Brain microvascular endothelial cell (primary cell): ENCODE measurements at regions not wholly inside any gene's neighbourhood (a gene's known extent, or its start where the extent isn't known, plus 50 kb on each side); places are given as distances from the start of the nearest gene placed in this dataset.

Experiments
- DNase-seq: peaks from one replicate; pipeline ENCODE4 v3.0.0-alpha.2; 2020
- H3K27ac ChIP-seq: fragments of 250-450 bp; sonication (Bioruptor Pico); 2 replicates; pipeline ENCODE4 v1.5.1; 2020; ENCODE audit warnings: mild to moderate bottlenecking, moderate library complexity
- H3K27me3 ChIP-seq: fragments of 250-450 bp; sonication (Bioruptor Pico); replicated peaks from 2 replicates; pipeline ENCODE4 v1.5.1; 2020; ENCODE audit warnings: mild to moderate bottlenecking
- H3K36me3 ChIP-seq: fragments of 250-450 bp; sonication (Bioruptor Pico); replicated peaks from 2 replicates; pipeline ENCODE4 v1.5.1; 2020; ENCODE audit warnings: mild to moderate bottlenecking
- H3K4me3 ChIP-seq: 2 replicates; pipeline ENCODE4 v1.5.1; 2011; ENCODE audit warnings: low read depth, mild to moderate bottlenecking, control low read depth, low read length, moderate library complexity
- in situ Hi-C: cut with HindIII; loops from 2 replicates; pipeline ENCODE4 v1.10.0; 2017; ENCODE audit warnings: low sequenced_read_pairs, low pct_ligation_motif_present
- TF ChIP-seq, protein P1 (sequence below): IDR thresholded peaks from 2 replicates; pipeline ENCODE4 v1.5.1; 2011; ENCODE audit warnings: low read depth, mild to moderate bottlenecking, moderate library complexity, low read length, control low read depth, inconsistent platforms; ENCODE audit errors: missing control alignments

DNA sequence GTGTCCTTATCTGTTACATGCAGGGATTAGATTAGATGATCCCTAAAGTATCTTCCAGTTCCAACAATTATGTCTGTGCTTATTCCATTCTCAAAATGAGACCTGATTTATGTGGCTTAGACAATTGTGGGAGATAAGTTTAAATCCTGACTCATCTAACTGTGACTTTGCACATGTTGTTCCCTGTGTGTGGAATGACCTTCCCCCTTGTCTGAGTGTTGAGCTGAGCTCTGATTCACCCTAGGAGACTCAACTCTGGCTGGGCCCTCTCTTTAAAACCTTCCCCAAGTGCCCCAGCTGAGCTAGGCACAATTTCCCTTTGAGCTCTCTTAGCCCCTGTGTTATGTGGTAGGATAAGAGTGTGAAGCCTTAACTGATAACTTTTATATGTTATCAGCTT, 118.9 kb upstream of the ELL2 start:
- DNase-seq = peak; percentile 56
- Histone ChIP-seq H3K36me3 (no peaks in the 10 kb centered on the region), H3K27ac (peak overlapping the region; percentile 71), H3K4me3 (no peak overlapping the region), H3K27me3 (no peaks in the 10 kb centered on the region)
- in situ Hi-C loops = no loop called here
- TF ChIP-seq, protein P1, sequence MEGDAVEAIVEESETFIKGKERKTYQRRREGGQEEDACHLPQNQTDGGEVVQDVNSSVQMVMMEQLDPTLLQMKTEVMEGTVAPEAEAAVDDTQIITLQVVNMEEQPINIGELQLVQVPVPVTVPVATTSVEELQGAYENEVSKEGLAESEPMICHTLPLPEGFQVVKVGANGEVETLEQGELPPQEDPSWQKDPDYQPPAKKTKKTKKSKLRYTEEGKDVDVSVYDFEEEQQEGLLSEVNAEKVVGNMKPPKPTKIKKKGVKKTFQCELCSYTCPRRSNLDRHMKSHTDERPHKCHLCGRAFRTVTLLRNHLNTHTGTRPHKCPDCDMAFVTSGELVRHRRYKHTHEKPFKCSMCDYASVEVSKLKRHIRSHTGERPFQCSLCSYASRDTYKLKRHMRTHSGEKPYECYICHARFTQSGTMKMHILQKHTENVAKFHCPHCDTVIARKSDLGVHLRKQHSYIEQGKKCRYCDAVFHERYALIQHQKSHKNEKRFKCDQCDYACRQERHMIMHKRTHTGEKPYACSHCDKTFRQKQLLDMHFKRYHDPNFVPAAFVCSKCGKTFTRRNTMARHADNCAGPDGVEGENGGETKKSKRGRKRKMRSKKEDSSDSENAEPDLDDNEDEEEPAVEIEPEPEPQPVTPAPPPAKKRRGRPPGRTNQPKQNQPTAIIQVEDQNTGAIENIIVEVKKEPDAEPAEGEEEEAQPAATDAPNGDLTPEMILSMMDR = no peak

DNA sequence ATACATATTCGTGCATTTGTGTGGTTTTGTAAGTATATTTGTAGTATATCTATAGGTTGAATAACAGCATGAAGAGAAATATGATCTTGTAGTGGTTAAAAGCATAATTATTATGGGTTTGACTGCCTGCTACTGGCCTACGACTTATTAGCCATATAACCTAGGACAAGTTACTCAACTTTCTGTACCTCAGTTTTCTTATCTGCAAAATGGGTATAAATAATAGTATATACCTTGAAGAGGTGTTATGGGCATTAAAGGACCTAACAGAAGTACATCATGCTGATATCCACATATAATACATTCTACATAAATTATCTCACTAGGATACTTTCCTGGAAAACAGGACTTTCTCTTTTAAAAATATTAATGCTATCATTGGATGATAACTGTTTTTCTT, 118.3 kb upstream of the ELL2 start:
- H3K4me3 ChIP-seq = no peak overlapping the region
- no peak for DNase-seq
- no peaks in the 10 kb centered on the region for H3K27me3 ChIP-seq
- TF ChIP-seq, protein P1 = no peak
- peak overlapping the region; percentile 71 for H3K27ac ChIP-seq
- in situ Hi-C loops = no loop called here
- H3K36me3 ChIP-seq = no peaks in the 10 kb centered on the region

DNA sequence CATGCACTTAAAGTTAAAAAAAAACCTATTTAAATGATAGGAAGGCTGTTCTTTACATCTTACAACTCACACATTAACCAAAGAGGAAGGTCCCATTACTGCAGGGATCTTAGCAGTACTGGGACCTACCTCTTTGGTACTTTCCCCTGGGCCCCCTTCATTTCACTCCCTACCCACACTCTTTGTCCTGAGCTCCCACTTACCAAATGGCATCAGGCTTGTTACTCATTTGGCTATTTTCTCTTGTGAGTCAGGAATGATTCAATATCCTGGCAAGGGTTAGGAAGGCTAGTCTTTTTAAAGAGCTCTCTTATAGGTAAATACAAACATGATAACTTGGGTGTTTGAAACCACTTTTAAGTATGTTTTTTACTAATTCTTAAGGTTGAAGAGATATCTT, 117.4 kb upstream of the ELL2 start:
- no peak overlapping the region for H3K4me3 ChIP-seq
- in situ Hi-C loops = no loop called here
- peak overlapping the region; percentile 71 for H3K27ac ChIP-seq
- no peaks in the 10 kb centered on the region for H3K27me3 ChIP-seq
- TF ChIP-seq, protein P1 = no peak
- DNase-seq = peak; percentile 78
- H3K36me3 ChIP-seq = no peaks in the 10 kb centered on the region

DNA sequence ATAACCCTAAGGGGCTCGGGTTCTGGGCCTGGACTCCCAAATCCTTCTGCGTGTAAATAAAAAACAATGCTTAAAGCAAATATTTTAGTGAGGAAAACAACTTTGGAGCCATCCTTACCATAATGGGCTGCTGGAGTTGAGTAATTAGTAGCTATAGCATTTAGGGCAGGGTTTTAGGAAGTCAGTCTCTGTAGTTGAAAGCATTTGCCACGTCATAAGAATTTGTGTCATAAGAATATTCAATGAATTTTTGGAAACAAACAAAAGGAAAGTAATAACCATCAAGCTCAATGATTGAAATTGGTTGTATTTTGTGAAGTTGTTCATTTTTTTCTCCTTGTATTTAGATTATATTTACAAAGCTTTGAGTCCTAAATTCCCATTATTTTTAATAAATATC, 114.8 kb upstream of the ELL2 start:
- Histone ChIP-seq H3K36me3 (no peaks in the 10 kb centered on the region), H3K4me3 (no peak overlapping the region), H3K27ac (no peak overlapping the region), H3K27me3 (no peaks in the 10 kb centered on the region)
- in situ Hi-C loops = no loop called here
- TF ChIP-seq, protein P1 = no peak
- DNase-seq = no peak

DNA sequence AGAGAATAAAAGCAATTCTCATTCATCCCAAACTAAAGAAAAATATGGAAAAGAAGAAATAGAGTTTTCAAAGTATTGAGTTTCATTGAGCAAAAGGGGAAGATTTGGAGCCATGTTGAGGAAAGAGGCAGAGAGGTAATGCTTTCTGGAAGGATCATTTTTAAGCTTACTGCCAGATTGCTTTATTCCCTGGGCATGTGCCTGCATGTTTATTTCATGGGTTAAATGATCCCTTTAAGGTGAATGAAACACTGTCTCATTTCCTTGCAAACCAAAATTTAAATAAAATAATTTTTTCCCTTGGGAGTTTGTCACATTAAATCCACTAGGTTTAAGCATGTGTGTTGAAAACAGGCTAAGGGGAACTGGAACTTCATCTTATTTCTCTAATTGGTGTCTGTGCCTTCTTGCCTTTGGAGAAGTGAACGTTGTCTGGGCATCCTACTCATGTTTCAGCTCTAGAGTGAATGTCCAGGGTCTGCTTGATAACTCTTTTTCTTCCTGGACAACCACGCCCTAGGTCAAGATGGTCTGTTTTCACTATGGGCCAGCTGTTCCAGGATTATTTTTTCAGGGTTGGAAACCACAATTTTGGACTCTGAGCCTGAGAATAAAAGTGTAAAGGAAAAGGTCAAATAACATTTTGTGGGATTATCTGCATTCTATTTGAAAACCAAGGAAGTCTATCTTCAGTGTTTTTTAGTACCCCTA, 114.1 kb upstream of the ELL2 start:
- DNase-seq = no peak
- H3K36me3 ChIP-seq = no peaks in the 10 kb centered on the region
- no peaks in the 10 kb centered on the region for H3K27me3 ChIP-seq
- TF ChIP-seq, protein P1 = no peak
- no peak overlapping the region for H3K4me3 ChIP-seq
- no peak overlapping the region for H3K27ac ChIP-seq
- in situ Hi-C loops = no loop called here

DNA sequence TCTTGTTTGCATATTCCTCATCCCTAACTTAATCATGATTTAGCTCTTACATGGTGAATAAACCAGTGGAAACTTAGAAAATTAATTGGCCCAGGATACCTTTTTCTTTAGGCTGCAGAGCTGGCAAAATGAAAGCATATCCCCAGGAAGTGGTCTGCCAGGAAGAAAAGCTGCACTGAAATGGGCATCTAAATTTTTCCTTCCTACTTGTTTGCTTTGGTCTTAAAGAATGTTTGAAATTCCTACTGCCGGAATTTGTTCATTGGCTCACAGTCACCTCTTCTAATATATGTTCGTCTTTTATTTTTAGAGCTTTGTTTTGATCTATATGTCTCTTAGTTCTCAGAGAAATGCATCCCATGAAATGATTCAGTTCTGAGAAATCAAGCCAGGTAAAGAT, 113.2 kb upstream of the ELL2 start:
- no peak overlapping the region for H3K27ac ChIP-seq

More for the DNA sequence above, 113.2 kb upstream of the ELL2 start:
- Histone ChIP-seq H3K4me3 (no peak overlapping the region), H3K27me3 (no peaks in the 10 kb centered on the region), H3K36me3 (no peaks in the 10 kb centered on the region)
- TF ChIP-seq, protein P1 = no peak
- in situ Hi-C loops = no loop called here
- no peak for DNase-seq
